ENCODE measurements at regions not wholly inside any gene's neighbourhood (a gene's known extent, or its start where the extent isn't known, plus 50 kb on each side); places are given as distances from the start of the nearest gene placed in this dataset.
"Not testable (repeated sequence)": the region's sequence is repeated elsewhere in the genome, so short reads cannot be mapped to it uniquely, and the experiment has no call there.

DNA sequence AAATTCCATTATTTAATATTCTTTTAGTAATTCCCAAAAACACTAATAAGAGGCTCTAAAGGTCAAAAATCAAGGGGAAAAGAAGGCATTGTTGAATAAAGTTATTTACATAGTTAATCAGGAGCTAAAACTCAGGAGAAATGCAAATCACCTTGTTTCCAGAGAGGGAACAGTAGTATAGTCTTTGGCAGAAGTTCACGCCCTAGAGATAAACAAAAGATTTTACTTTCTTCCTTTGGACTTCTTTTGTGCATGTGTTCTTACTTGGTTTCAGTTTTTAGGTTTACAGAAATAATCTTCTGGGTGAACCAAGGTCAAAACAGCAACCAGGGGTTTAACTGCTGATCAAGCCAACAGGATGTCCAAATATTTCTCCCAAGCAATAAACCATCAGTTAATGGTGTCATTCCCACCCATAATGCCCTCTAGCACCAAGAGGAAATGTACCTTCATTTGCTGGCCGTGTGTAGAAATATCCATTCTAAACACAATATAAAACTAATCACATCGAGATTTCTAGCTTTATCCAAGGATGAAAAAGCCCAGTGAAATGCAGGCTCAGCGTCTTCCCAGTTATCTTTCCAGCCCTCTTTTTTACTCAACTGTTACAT is 518.8 kb upstream of the SOX9 start:
- Histone ChIP-seq H4K20me1 (ENCODE audit: insufficient read depth, poor library complexity, severe bottlenecking) (no peaks in the 10 kb centered on the region), H3K27ac (no peak overlapping the region), H3K36me3 (replicated peaks; ENCODE audit: insufficient read depth, low read depth) (no peaks in the 10 kb centered on the region), H2AFZ (no peak overlapping the region), H3K4me1 (ENCODE audit: insufficient read depth) (no peaks in the 10 kb centered on the region), H3K4me3 (no peak overlapping the region), H3K9me2 (replicated peaks; ENCODE audit: insufficient read depth) (no peaks in the 10 kb centered on the region), H3K9me3 (ENCODE audit: low read depth) (no peaks in the 10 kb centered on the region), H3K27me3 (no peaks in the 10 kb centered on the region), H3K79me2 (no peaks in the 10 kb centered on the region), H3K4me2 (no peak overlapping the region)
- DNase-seq (ENCODE audit: low spot score), result no peak
- WGBS (ENCODE audit: low lambda C conversion rate, missing lambda C conversion rate), result 79% methylated on average over 4 of the region's 4 CpGs
- TF ChIP-seq EZH2 (IDR thresholded peaks at IDR 0.05; ENCODE audit: borderline replicate concordance) (no peak), EZH2phosphoT487 (IDR thresholded peaks at IDR 0.05; ENCODE audit: low read depth, severe bottlenecking, unreplicated experiment) (no peak)

DNA sequence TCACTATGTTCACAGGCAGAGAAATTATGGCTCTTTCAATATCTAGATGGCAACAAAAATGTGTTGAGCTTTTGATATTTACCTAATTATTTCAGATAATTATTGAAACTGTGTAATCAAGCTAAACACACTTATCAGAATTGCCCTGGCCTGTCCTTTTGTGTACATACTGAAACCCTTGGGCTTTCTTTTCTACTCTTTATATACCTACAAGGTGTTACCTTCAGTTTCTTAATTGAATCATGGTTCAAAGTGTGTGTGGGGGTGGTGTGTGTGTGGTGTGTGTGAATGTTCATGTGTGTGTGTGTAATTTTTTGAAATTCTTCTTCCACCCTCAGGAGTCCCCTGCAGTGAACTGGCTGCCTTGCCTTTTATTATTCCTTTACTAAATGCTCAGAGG is 506.8 kb upstream of the SOX9 start:
- Histone ChIP-seq H3K4me2 (no peak overlapping the region), H3K36me3 (replicated peaks; ENCODE audit: insufficient read depth, low read depth) (no peaks in the 10 kb centered on the region), H3K9me2 (replicated peaks; ENCODE audit: insufficient read depth) (no peaks in the 10 kb centered on the region), H3K4me3 (no peak overlapping the region), H2AFZ (no peak overlapping the region), H3K9me3 (ENCODE audit: low read depth) (no peaks in the 10 kb centered on the region), H4K20me1 (ENCODE audit: insufficient read depth, poor library complexity, severe bottlenecking) (no peaks in the 10 kb centered on the region), H3K27me3 (no peaks in the 10 kb centered on the region), H3K79me2 (no peaks in the 10 kb centered on the region), H3K4me1 (ENCODE audit: insufficient read depth) (peaks cover 4% of the 10 kb centered on the region), H3K27ac (no peak overlapping the region)
- DNase-seq (ENCODE audit: low spot score), result no peak
- no peak for TF ChIP-seq EZH2phosphoT487 (IDR thresholded peaks at IDR 0.05; ENCODE audit: low read depth, severe bottlenecking, unreplicated experiment)
- no peak for TF ChIP-seq EZH2 (IDR thresholded peaks at IDR 0.05; ENCODE audit: borderline replicate concordance)
- TF ChIP-seq, protein P1, sequence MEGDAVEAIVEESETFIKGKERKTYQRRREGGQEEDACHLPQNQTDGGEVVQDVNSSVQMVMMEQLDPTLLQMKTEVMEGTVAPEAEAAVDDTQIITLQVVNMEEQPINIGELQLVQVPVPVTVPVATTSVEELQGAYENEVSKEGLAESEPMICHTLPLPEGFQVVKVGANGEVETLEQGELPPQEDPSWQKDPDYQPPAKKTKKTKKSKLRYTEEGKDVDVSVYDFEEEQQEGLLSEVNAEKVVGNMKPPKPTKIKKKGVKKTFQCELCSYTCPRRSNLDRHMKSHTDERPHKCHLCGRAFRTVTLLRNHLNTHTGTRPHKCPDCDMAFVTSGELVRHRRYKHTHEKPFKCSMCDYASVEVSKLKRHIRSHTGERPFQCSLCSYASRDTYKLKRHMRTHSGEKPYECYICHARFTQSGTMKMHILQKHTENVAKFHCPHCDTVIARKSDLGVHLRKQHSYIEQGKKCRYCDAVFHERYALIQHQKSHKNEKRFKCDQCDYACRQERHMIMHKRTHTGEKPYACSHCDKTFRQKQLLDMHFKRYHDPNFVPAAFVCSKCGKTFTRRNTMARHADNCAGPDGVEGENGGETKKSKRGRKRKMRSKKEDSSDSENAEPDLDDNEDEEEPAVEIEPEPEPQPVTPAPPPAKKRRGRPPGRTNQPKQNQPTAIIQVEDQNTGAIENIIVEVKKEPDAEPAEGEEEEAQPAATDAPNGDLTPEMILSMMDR (IDR thresholded peaks at IDR 0.05; ENCODE audit: poor library complexity), result no peak

DNA sequence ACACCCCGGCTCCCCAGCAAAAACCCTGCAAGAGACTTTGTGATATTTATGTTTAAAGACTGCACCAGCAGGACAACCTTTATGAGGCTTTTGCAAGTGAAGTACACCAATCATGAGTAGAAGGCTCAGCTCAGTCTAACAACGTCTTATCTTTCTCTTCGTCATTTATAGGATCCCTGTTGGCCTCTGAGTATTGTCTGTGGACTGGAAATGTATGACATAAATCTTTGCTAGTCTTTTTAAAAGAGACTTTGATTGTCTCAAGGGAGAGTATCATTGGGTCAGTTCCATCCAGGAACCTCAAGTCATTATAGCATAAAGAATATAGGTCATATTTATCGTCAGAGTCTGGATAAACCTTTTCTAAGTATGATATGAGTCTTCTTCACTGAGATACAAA is 505.0 kb upstream of the SOX9 start:
- no peak overlapping the region for H3K27ac ChIP-seq
- H3K4me2 ChIP-seq, result no peak overlapping the region
- H3K4me1 ChIP-seq (ENCODE audit: insufficient read depth), result peaks cover 4% of the 10 kb centered on the region
- no peaks in the 10 kb centered on the region for H3K36me3 ChIP-seq (replicated peaks; ENCODE audit: insufficient read depth, low read depth)
- TF ChIP-seq EZH2phosphoT487 (IDR thresholded peaks at IDR 0.05; ENCODE audit: low read depth, severe bottlenecking, unreplicated experiment) (no peak), EZH2 (IDR thresholded peaks at IDR 0.05; ENCODE audit: borderline replicate concordance) (no peak)
- TF ChIP-seq, protein P1 (IDR thresholded peaks at IDR 0.05; ENCODE audit: poor library complexity), result no peak
- 39% methylated on average over 4 of the region's 4 CpGs for WGBS (ENCODE audit: low lambda C conversion rate, missing lambda C conversion rate)
- H3K4me3 ChIP-seq, result no peak overlapping the region
- H4K20me1 ChIP-seq (ENCODE audit: insufficient read depth, poor library complexity, severe bottlenecking), result no peaks in the 10 kb centered on the region
- H3K9me3 ChIP-seq (ENCODE audit: low read depth), result no peaks in the 10 kb centered on the region
- H3K79me2 ChIP-seq, result no peaks in the 10 kb centered on the region
- H3K27me3 ChIP-seq, result no peaks in the 10 kb centered on the region
- peak; percentile 14 for DNase-seq (ENCODE audit: low spot score)
- H2AFZ ChIP-seq, result no peak overlapping the region
- no peaks in the 10 kb centered on the region for H3K9me2 ChIP-seq (replicated peaks; ENCODE audit: insufficient read depth)

DNA sequence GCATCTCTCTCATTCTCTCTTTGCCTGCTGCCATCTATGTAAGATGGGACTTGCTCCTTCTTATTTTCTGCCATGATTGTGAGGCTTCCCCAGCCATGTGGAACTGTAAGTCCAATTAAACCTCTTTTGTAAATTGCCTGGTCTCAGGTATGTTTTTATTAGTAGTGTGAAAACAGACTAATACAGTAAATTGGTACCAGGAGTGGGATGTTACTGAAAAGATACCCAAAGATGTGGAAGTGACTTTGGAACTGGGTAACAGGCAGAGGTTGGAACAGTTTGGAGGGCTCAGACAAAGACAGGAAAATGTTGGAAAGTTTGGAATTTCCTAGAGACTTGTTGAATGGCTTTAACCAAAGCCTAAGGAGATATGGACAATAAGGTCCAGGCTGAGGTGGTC is 503.1 kb upstream of the SOX9 start:
- not testable (repeated sequence) for H3K36me3 ChIP-seq (replicated peaks; ENCODE audit: insufficient read depth, low read depth); H3K79me2 ChIP-seq; H3K27ac ChIP-seq; H3K9me2 ChIP-seq (replicated peaks; ENCODE audit: insufficient read depth); H3K9me3 ChIP-seq (ENCODE audit: low read depth); H3K4me3 ChIP-seq; H2AFZ ChIP-seq; H4K20me1 ChIP-seq (ENCODE audit: insufficient read depth, poor library complexity, severe bottlenecking); H3K4me1 ChIP-seq (ENCODE audit: insufficient read depth); H3K4me2 ChIP-seq; DNase-seq (ENCODE audit: low spot score); H3K27me3 ChIP-seq

All from hepatocyte (in vitro differentiated cells).